H1 (cell line): ENCODE measurements at regions not wholly inside any gene's neighbourhood (a gene's known extent, or its start where the extent isn't known, plus 50 kb on each side); places are given as distances from the start of the nearest gene placed in this dataset.

Source experiments
- GABPA ChIP-seq: IDR thresholded peaks from 2 replicates; pipeline ENCODE4 v1.6.1; 2011; ENCODE audit warnings: mild to moderate bottlenecking, low read length, moderate library complexity, borderline replicate concordance; ENCODE audit not compliant: insufficient read depth
- NRF1 ChIP-seq: IDR thresholded peaks from 2 replicates; pipeline ENCODE4 v1.6.1; 2011; ENCODE audit warnings: mild to moderate bottlenecking, low read depth, low read length, improper control_type of control experiment
- YY1 ChIP-seq: IDR thresholded peaks from 2 replicates; pipeline ENCODE4 v1.6.1; 2011; ENCODE audit warnings: low read depth, mild to moderate bottlenecking, low read length
- TF ChIP-seq, protein P1 (sequence below): IDR thresholded peaks from 2 replicates; pipeline ENCODE4 v1.6.1; 2011; ENCODE audit warnings: low read depth, mild to moderate bottlenecking, low read length; ENCODE audit not compliant: insufficient read depth

GRCh38 chr13:81986308-81986707, 1645.4 kb upstream of the SPRY2 start (continued):
- TF ChIP-seq, protein P1, sequence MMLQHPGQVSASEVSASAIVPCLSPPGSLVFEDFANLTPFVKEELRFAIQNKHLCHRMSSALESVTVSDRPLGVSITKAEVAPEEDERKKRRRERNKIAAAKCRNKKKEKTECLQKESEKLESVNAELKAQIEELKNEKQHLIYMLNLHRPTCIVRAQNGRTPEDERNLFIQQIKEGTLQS = no peak
- TF ChIP-seq NRF1 = no peak
- TF ChIP-seq YY1 = no peak
- no peak for TF ChIP-seq GABPA
- TF ChIP-seq, all 59 proteins: peak for 0
